ENCODE measurements at regions not wholly inside any gene's neighbourhood (a gene's known extent, or its start where the extent isn't known, plus 50 kb on each side); places are given as distances from the start of the nearest gene placed in this dataset.

- DNase-seq (no peak), ATAC-seq (no peak)
- Histone ChIP-seq H3K9me3 (no peaks in the 10 kb centered on the region), H3K36me3 (replicated peaks in 1 of 2; ENCODE audit: insufficient read depth in 1 of 2, low read depth in 2 of 2) (no peaks in the 10 kb centered on the region), H3K4me1 (no peaks in the 10 kb centered on the region), H3K27me3 (no peaks in the 10 kb centered on the region), H3K27ac (no peak overlapping the region), H3K4me3 (no peak overlapping the region)
- intact Hi-C loops (cut with DNase I), result no loop called here
- TF ChIP-seq, protein P1, sequence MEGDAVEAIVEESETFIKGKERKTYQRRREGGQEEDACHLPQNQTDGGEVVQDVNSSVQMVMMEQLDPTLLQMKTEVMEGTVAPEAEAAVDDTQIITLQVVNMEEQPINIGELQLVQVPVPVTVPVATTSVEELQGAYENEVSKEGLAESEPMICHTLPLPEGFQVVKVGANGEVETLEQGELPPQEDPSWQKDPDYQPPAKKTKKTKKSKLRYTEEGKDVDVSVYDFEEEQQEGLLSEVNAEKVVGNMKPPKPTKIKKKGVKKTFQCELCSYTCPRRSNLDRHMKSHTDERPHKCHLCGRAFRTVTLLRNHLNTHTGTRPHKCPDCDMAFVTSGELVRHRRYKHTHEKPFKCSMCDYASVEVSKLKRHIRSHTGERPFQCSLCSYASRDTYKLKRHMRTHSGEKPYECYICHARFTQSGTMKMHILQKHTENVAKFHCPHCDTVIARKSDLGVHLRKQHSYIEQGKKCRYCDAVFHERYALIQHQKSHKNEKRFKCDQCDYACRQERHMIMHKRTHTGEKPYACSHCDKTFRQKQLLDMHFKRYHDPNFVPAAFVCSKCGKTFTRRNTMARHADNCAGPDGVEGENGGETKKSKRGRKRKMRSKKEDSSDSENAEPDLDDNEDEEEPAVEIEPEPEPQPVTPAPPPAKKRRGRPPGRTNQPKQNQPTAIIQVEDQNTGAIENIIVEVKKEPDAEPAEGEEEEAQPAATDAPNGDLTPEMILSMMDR (IDR thresholded peaks at IDR 0.05), result no peak
- no peak for TF ChIP-seq POLR2A (IDR thresholded peaks at IDR 0.05)
- WGBS, 2 donors, result 57 to 62% methylated on average over 11 of the region's 11 CpGs
Measured at GRCh38 chr15:69903470-69904469, 193.9 kb downstream of the TLE3 start.

- Histone ChIP-seq H3K27ac (no peak overlapping the region), H3K9me3 (no peaks in the 10 kb centered on the region), H3K27me3 (no peaks in the 10 kb centered on the region), H3K4me1 (no peaks in the 10 kb centered on the region), H3K36me3 (replicated peaks in 1 of 2; ENCODE audit: insufficient read depth in 1 of 2, low read depth in 2 of 2) (no peaks in the 10 kb centered on the region), H3K4me3 (no peak overlapping the region)
- no peak for DNase-seq
- intact Hi-C loops (cut with DNase I), result no loop called here
- ATAC-seq, result no peak
- 81 to 85% methylated on average over 11 of the region's 11 CpGs for WGBS, 2 donors
- no peak for TF ChIP-seq POLR2A (IDR thresholded peaks at IDR 0.05)
- TF ChIP-seq, protein P1 (IDR thresholded peaks at IDR 0.05), result no peak
Measured at GRCh38 chr15:69906256-69907185, 191.2 kb downstream of the TLE3 start.

DNA sequence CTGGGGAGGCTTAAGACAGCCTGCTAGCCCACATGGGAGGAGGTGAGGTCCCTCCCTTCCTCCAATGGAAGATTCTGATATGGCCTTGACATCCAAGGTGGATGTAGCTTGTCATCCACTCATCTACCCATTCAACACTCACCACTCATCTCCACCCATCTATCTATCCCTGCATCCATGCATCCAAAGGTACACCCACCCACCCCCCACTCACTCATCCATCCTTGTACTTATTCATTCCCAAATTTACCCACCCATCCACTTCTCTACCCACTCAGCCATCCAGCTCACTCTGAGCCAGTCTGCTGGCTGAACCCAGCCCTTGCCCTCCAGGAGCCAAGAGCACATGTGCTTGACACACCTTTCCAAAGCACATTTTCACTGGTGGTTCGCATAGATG is 189.7 kb downstream of the TLE3 start:
- H3K9me3 ChIP-seq, result no peaks in the 10 kb centered on the region
- no peak for DNase-seq
- intact Hi-C loops (cut with DNase I), result no loop called here
- H3K4me1 ChIP-seq, result no peaks in the 10 kb centered on the region
- H3K27ac ChIP-seq, result no peak overlapping the region
- WGBS, 2 donors, result 94 to 97% methylated on average over 1 of the region's 1 CpG
- no peak for ATAC-seq
- no peaks in the 10 kb centered on the region for H3K36me3 ChIP-seq (replicated peaks in 1 of 2; ENCODE audit: insufficient read depth in 1 of 2, low read depth in 2 of 2)
- TF ChIP-seq, protein P1 (IDR thresholded peaks at IDR 0.05), result no peak
- no peak for TF ChIP-seq POLR2A (IDR thresholded peaks at IDR 0.05)
- no peak overlapping the region for H3K4me3 ChIP-seq
- H3K27me3 ChIP-seq, result no peaks in the 10 kb centered on the region

- intact Hi-C loops (cut with DNase I), result no loop called here
- WGBS, 2 donors, result 77 to 78% methylated on average over 15 of the region's 15 CpGs
- Histone ChIP-seq H3K36me3 (replicated peaks in 1 of 2; ENCODE audit: insufficient read depth in 1 of 2, low read depth in 2 of 2) (no peaks in the 10 kb centered on the region), H3K9me3 (no peaks in the 10 kb centered on the region), H3K4me3 (no peak overlapping the region), H3K4me1 (no peaks in the 10 kb centered on the region), H3K27ac (no peak overlapping the region), H3K27me3 (no peaks in the 10 kb centered on the region)
- DNase-seq (no peak), ATAC-seq (no peak)
- TF ChIP-seq, protein P1 (IDR thresholded peaks at IDR 0.05), result no peak
- no peak for TF ChIP-seq POLR2A (IDR thresholded peaks at IDR 0.05)
Measured at GRCh38 chr15:69908590-69909420, 188.9 kb downstream of the TLE3 start.
